Nephron progenitor cell (in vitro differentiated cells): ENCODE measurements at regions not wholly inside any gene's neighbourhood (a gene's known extent, or its start where the extent isn't known, plus 50 kb on each side); places are given as distances from the start of the nearest gene placed in this dataset.

Experiments used
- DNase-seq: peaks from one replicate; pipeline ENCODE4 v3.0.0; 2021
- H3K27ac Mint-ChIP-seq: 2 replicates; pipeline ENCODE4 v1.8.0; 2021; ENCODE audit warnings: mild to moderate bottlenecking, moderate library complexity, mixed read lengths
- H3K27me3 Mint-ChIP-seq: 2 replicates; pipeline ENCODE4 v1.8.0; 2021; ENCODE audit warnings: mild to moderate bottlenecking, low read depth, mixed read lengths; ENCODE audit not compliant: poor library complexity
- H3K36me3 Mint-ChIP-seq: 2 replicates; pipeline ENCODE4 v1.8.0; 2021; ENCODE audit warnings: low read depth, mixed read lengths
- H3K4me1 Mint-ChIP-seq: 2 replicates; pipeline ENCODE4 v1.8.0; 2021; ENCODE audit warnings: mixed read lengths
- H3K4me3 Mint-ChIP-seq: 2 replicates; pipeline ENCODE4 v1.8.0; 2021; ENCODE audit warnings: mild to moderate bottlenecking, moderate library complexity, mixed read lengths
- H3K9me3 Mint-ChIP-seq: 2 replicates; pipeline ENCODE4 v1.8.0; 2021; ENCODE audit warnings: mild to moderate bottlenecking, moderate library complexity, mixed read lengths
- CTCF ChIP-seq: fragments of 200-600 bp; sonication (generic); IDR thresholded peaks from 2 replicates; pipeline ENCODE4 v1.5.0; 2021; ENCODE audit warnings: antibody characterized with exemption

GRCh38 chr5:158532739-158533138 lies 567.0 kb downstream of the EBF1 start:
- peaks cover 37% of the 10 kb centered on the region for H3K27me3 Mint-ChIP-seq
- no peak overlapping the region for H3K4me3 Mint-ChIP-seq
- H3K36me3 Mint-ChIP-seq, result no peaks in the 10 kb centered on the region
- no peak for DNase-seq
- no peak for TF ChIP-seq CTCF
- peaks cover 6% of the 10 kb centered on the region for H3K4me1 Mint-ChIP-seq
- no peak overlapping the region for H3K27ac Mint-ChIP-seq
- no peaks in the 10 kb centered on the region for H3K9me3 Mint-ChIP-seq

- no peak for TF ChIP-seq CTCF
These were observed 567.9 kb downstream of the EBF1 start for GRCh38 chr5:158531860-158532259.

GRCh38 chr5:158530115-158530514 lies 569.6 kb downstream of the EBF1 start:
- H3K27me3 Mint-ChIP-seq, result peaks cover 22% of the 10 kb centered on the region
- DNase-seq, result no peak
- no peaks in the 10 kb centered on the region for H3K9me3 Mint-ChIP-seq
- no peaks in the 10 kb centered on the region for H3K4me1 Mint-ChIP-seq
- no peaks in the 10 kb centered on the region for H3K36me3 Mint-ChIP-seq
- no peak overlapping the region for H3K4me3 Mint-ChIP-seq
- H3K27ac Mint-ChIP-seq, result no peak overlapping the region
- TF ChIP-seq CTCF, result no peak

More at GRCh38 chr5:158531860-158532259, 567.9 kb downstream of the EBF1 start:
- Mint-ChIP-seq H3K9me3 (no peaks in the 10 kb centered on the region), H3K4me3 (no peak overlapping the region), H3K4me1 (no peaks in the 10 kb centered on the region), H3K36me3 (no peaks in the 10 kb centered on the region), H3K27me3 (peaks cover 32% of the 10 kb centered on the region), H3K27ac (no peak overlapping the region)
- no peak for DNase-seq

- no peak overlapping the region for H3K27ac Mint-ChIP-seq
- H3K9me3 Mint-ChIP-seq, result no peaks in the 10 kb centered on the region
- no peak overlapping the region for H3K4me3 Mint-ChIP-seq
- DNase-seq, result no peak
- no peaks in the 10 kb centered on the region for H3K4me1 Mint-ChIP-seq
- H3K27me3 Mint-ChIP-seq, result peaks cover 22% of the 10 kb centered on the region
- TF ChIP-seq CTCF, result no peak
- no peaks in the 10 kb centered on the region for H3K36me3 Mint-ChIP-seq
These were observed 570.3 kb downstream of the EBF1 start for GRCh38 chr5:158529454-158529853.

- Mint-ChIP-seq H3K4me3 (no peak overlapping the region), H3K4me1 (no peaks in the 10 kb centered on the region), H3K27ac (no peak overlapping the region), H3K9me3 (no peaks in the 10 kb centered on the region), H3K36me3 (no peaks in the 10 kb centered on the region), H3K27me3 (peaks cover 10% of the 10 kb centered on the region)
- TF ChIP-seq CTCF, result no peak
- DNase-seq, result no peak
These were observed 574.1 kb downstream of the EBF1 start for GRCh38 chr5:158525663-158526062.

- Mint-ChIP-seq H3K36me3 (no peaks in the 10 kb centered on the region), H3K9me3 (no peaks in the 10 kb centered on the region), H3K4me1 (no peaks in the 10 kb centered on the region), H3K4me3 (no peak overlapping the region), H3K27me3 (peaks cover 10% of the 10 kb centered on the region), H3K27ac (no peak overlapping the region)
- no peak for DNase-seq
- no peak for TF ChIP-seq CTCF
These were observed 575.6 kb downstream of the EBF1 start for GRCh38 chr5:158524070-158524469.
